IPS-20b (cell line): ENCODE measurements at regions not wholly inside any gene's neighbourhood (a gene's known extent, or its start where the extent isn't known, plus 50 kb on each side); places are given as distances from the start of the nearest gene placed in this dataset.

ENCODE experiments used
- H3K27ac ChIP-seq: one replicate; pipeline ENCODE4 v1.5.1; 2013; ENCODE audit warnings: low read length
- H3K27me3 ChIP-seq: 2 replicates; pipeline ENCODE4 v1.6.1; 2013; ENCODE audit warnings: mild to moderate bottlenecking, low read length, inconsistent platforms; ENCODE audit not compliant: insufficient read depth
- H3K36me3 ChIP-seq: 2 replicates; pipeline ENCODE4 v1.6.1; 2013; ENCODE audit warnings: low read depth, mild to moderate bottlenecking, inconsistent platforms, low read length, moderate library complexity; ENCODE audit not compliant: insufficient read depth
- H3K4me1 ChIP-seq: 2 replicates; pipeline ENCODE4 v1.6.1; 2013; ENCODE audit warnings: mild to moderate bottlenecking, control low read depth, inconsistent platforms, low read length, moderate library complexity; ENCODE audit not compliant: insufficient read depth
- H3K4me3 ChIP-seq: 2 replicates; pipeline ENCODE4 v1.5.1; 2013; ENCODE audit warnings: mild to moderate bottlenecking, low read length, inconsistent platforms
- H3K9ac ChIP-seq: 2 replicates; pipeline ENCODE4 v1.6.1; 2013; ENCODE audit warnings: low read depth, mild to moderate bottlenecking, inconsistent platforms, low read length, moderate library complexity
- H3K9me3 ChIP-seq: 2 replicates; pipeline ENCODE4 v1.6.1; 2013; ENCODE audit warnings: mild to moderate bottlenecking, low read depth, low read length, inconsistent platforms; ENCODE audit not compliant: insufficient read depth

GRCh38 chr4:111388561-111388960, 756.7 kb upstream of the FAM241A start:
- H3K27me3 ChIP-seq = no peaks in the 10 kb centered on the region
- no peaks in the 10 kb centered on the region for H3K4me1 ChIP-seq
- no peak overlapping the region for H3K27ac ChIP-seq
- H3K9me3 ChIP-seq = no peaks in the 10 kb centered on the region
- no peak overlapping the region for H3K4me3 ChIP-seq
- no peaks in the 10 kb centered on the region for H3K36me3 ChIP-seq
- H3K9ac ChIP-seq = no peak overlapping the region

- Histone ChIP-seq H3K27ac (no peak overlapping the region), H3K9ac (no peak overlapping the region), H3K4me1 (no peaks in the 10 kb centered on the region), H3K9me3 (no peaks in the 10 kb centered on the region), H3K4me3 (no peak overlapping the region), H3K27me3 (no peaks in the 10 kb centered on the region), H3K36me3 (no peaks in the 10 kb centered on the region)
Observed at GRCh38 chr4:111391829-111392228, 753.4 kb upstream of the FAM241A start.

GRCh38 chr4:111393781-111394180, 751.5 kb upstream of the FAM241A start:
- no peaks in the 10 kb centered on the region for H3K36me3 ChIP-seq
- H3K9ac ChIP-seq = no peak overlapping the region
- no peak overlapping the region for H3K27ac ChIP-seq
- H3K4me3 ChIP-seq = no peak overlapping the region
- no peaks in the 10 kb centered on the region for H3K9me3 ChIP-seq
- H3K27me3 ChIP-seq = no peaks in the 10 kb centered on the region
- no peaks in the 10 kb centered on the region for H3K4me1 ChIP-seq

GRCh38 chr4:111398906-111399330, 746.3 kb upstream of the FAM241A start:
- Histone ChIP-seq H3K36me3 (no peaks in the 10 kb centered on the region), H3K9me3 (no peaks in the 10 kb centered on the region), H3K27me3 (no peaks in the 10 kb centered on the region), H3K4me3 (no peak overlapping the region), H3K27ac (no peak overlapping the region), H3K9ac (no peak overlapping the region), H3K4me1 (no peaks in the 10 kb centered on the region)

- Histone ChIP-seq H3K9ac (no peak overlapping the region), H3K9me3 (no peaks in the 10 kb centered on the region), H3K27ac (no peak overlapping the region), H3K4me1 (no peaks in the 10 kb centered on the region), H3K4me3 (no peak overlapping the region), H3K36me3 (no peaks in the 10 kb centered on the region), H3K27me3 (no peaks in the 10 kb centered on the region)
Observed at GRCh38 chr4:111399623-111400022, 745.6 kb upstream of the FAM241A start.

- no peak overlapping the region for H3K9ac ChIP-seq
- no peaks in the 10 kb centered on the region for H3K36me3 ChIP-seq
- H3K9me3 ChIP-seq = no peaks in the 10 kb centered on the region
- H3K27me3 ChIP-seq = no peaks in the 10 kb centered on the region
- H3K4me1 ChIP-seq = no peaks in the 10 kb centered on the region
- H3K4me3 ChIP-seq = no peak overlapping the region
- H3K27ac ChIP-seq = no peak overlapping the region
Observed at GRCh38 chr4:111400741-111401140, 744.5 kb upstream of the FAM241A start.

- Histone ChIP-seq H3K36me3 (no peaks in the 10 kb centered on the region), H3K27me3 (no peaks in the 10 kb centered on the region), H3K9ac (no peak overlapping the region), H3K9me3 (no peaks in the 10 kb centered on the region), H3K4me3 (no peak overlapping the region), H3K27ac (no peak overlapping the region), H3K4me1 (no peaks in the 10 kb centered on the region)
Observed at GRCh38 chr4:111404673-111405072, 740.6 kb upstream of the FAM241A start.

- H3K36me3 ChIP-seq = no peaks in the 10 kb centered on the region
- no peak overlapping the region for H3K9ac ChIP-seq
- H3K27me3 ChIP-seq = no peaks in the 10 kb centered on the region
- no peaks in the 10 kb centered on the region for H3K4me1 ChIP-seq
- H3K9me3 ChIP-seq = no peaks in the 10 kb centered on the region
- no peak overlapping the region for H3K4me3 ChIP-seq
- H3K27ac ChIP-seq = no peak overlapping the region
Observed at GRCh38 chr4:111405989-111406388, 739.3 kb upstream of the FAM241A start.

- Histone ChIP-seq H3K27me3 (no peaks in the 10 kb centered on the region), H3K4me1 (no peaks in the 10 kb centered on the region), H3K36me3 (no peaks in the 10 kb centered on the region), H3K9me3 (no peaks in the 10 kb centered on the region), H3K4me3 (no peak overlapping the region), H3K27ac (no peak overlapping the region), H3K9ac (no peak overlapping the region)
Observed at GRCh38 chr4:111410571-111410970, 734.7 kb upstream of the FAM241A start.

- Histone ChIP-seq H3K36me3 (no peaks in the 10 kb centered on the region), H3K4me3 (no peak overlapping the region)
Observed at GRCh38 chr4:111417521-111417920, 727.7 kb upstream of the FAM241A start.

GRCh38 chr4:111433441-111433840, 711.8 kb upstream of the FAM241A start:
- Histone ChIP-seq H3K27me3 (no peaks in the 10 kb centered on the region), H3K27ac (no peak overlapping the region), H3K9me3 (0 out of 2 replicates have a peak, but pooled peaks cover 3% of the 10 kb centered on the region), H3K4me3 (no peak overlapping the region), H3K4me1 (no peaks in the 10 kb centered on the region), H3K36me3 (no peaks in the 10 kb centered on the region), H3K9ac (no peak overlapping the region)

More at GRCh38 chr4:111417521-111417920, 727.7 kb upstream of the FAM241A start:
- H3K27ac ChIP-seq = no peak overlapping the region
- H3K9ac ChIP-seq = no peak overlapping the region
- H3K9me3 ChIP-seq = no peaks in the 10 kb centered on the region
- H3K4me1 ChIP-seq = no peaks in the 10 kb centered on the region
- H3K27me3 ChIP-seq = no peaks in the 10 kb centered on the region

- Histone ChIP-seq H3K4me3 (no peak overlapping the region), H3K36me3 (no peaks in the 10 kb centered on the region), H3K27ac (no peak overlapping the region), H3K27me3 (no peaks in the 10 kb centered on the region), H3K9ac (no peak overlapping the region), H3K4me1 (no peaks in the 10 kb centered on the region), H3K9me3 (0 out of 2 replicates have a peak, but pooled peaks cover 3% of the 10 kb centered on the region)
Observed at GRCh38 chr4:111434586-111434985, 710.7 kb upstream of the FAM241A start.
